GM12892 (cell line): ENCODE measurements at regions not wholly inside any gene's neighbourhood (a gene's known extent, or its start where the extent isn't known, plus 50 kb on each side); places are given as distances from the start of the nearest gene placed in this dataset.
A peak's percentile ranks its signal among the peaks of the same experiment; 100 is the strongest.
"Not testable (repeated sequence)": the region's sequence is repeated elsewhere in the genome, so short reads cannot be mapped to it uniquely, and the experiment has no call there.

Experiments
- DNase-seq: peaks from one replicate; pipeline ENCODE4 v3.0.0; 2011; ENCODE audit not compliant: insufficient read length
- FAIRE-seq: peaks from 2 replicates; lab custom pipeline; 2011; peaks lifted over from hg19 to GRCh38; lab: Jason Lieb, UNC
- POLR2A ChIP-seq: IDR thresholded peaks from 2 replicates; pipeline ENCODE4 v1.6.1; 2011; ENCODE audit warnings: low read depth, low read length, control low read depth
- POLR2AphosphoS5 ChIP-seq: IDR thresholded peaks from 2 replicates; pipeline ENCODE4 v1.6.1; 2011; ENCODE audit warnings: low read depth, low read length, control low read depth
- TAF1 ChIP-seq: IDR thresholded peaks from 2 replicates; pipeline ENCODE4 v1.6.1; 2011; ENCODE audit warnings: low read depth, mild to moderate bottlenecking, control low read depth, low read length, borderline replicate concordance

DNA sequence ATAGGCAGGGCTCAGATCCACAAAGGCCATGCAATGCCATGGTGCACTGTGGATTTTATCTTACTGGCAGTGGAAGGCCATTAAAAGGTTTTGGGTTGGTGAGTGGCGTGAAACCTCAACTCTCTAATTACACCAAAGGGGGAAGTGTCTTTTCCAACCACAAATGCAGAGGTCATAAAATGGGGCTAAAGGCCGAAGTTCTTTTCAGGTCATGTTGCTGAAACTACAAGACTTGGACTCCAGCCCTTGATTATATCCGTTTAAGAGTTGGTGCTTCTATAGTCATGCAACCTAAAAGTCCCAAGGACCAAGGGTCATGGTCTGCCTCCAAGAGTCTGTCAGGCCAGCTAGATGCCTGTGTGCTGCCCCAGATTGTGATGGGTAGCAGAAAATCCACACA, 434.3 kb downstream of the RAB38 start:
- TF ChIP-seq POLR2A (no peak), POLR2AphosphoS5 (no peak), TAF1 (no peak)
- no peak for DNase-seq
- no peak for FAIRE-seq

GRCh38 chr11:87740451-87740850, 434.8 kb downstream of the RAB38 start:
- DNase-seq (no peak), FAIRE-seq (no peak)
- TF ChIP-seq POLR2AphosphoS5, result no peak
- TF ChIP-seq POLR2A, result no peak
- TF ChIP-seq TAF1, result no peak

- DNase-seq, result no peak
- FAIRE-seq, result no peak
- TF ChIP-seq TAF1, result no peak
- no peak for TF ChIP-seq POLR2AphosphoS5
- TF ChIP-seq POLR2A, result no peak
Measured at GRCh38 chr11:87739766-87740165, 435.5 kb downstream of the RAB38 start.

- FAIRE-seq, result no peak
- DNase-seq, result no peak
- TF ChIP-seq POLR2AphosphoS5 (no peak), POLR2A (no peak)
Measured at GRCh38 chr11:87739261-87739660, 436.0 kb downstream of the RAB38 start.

DNA sequence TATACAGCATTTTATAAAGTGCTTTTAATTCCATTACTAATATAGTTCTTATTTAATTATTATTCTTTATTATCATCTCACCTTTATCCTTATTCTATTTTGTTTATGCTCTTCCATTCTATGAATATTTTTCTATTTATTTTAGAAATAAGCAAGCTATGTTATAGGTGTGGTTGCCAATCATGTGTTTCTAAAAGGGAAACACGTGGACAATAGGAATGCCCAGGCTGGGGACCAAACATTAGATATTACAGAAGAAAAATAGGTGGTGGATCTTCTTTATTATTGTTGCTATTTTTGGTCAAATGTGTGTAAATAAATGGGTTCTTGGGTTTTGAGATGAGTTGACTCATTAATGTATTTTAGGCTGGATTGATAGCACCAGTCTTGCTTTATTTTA, 438.3 kb downstream of the RAB38 start:
- no peak for DNase-seq
- TF ChIP-seq POLR2AphosphoS5 (no peak), POLR2A (no peak), TAF1 (no peak)
- FAIRE-seq, result no peak

DNA sequence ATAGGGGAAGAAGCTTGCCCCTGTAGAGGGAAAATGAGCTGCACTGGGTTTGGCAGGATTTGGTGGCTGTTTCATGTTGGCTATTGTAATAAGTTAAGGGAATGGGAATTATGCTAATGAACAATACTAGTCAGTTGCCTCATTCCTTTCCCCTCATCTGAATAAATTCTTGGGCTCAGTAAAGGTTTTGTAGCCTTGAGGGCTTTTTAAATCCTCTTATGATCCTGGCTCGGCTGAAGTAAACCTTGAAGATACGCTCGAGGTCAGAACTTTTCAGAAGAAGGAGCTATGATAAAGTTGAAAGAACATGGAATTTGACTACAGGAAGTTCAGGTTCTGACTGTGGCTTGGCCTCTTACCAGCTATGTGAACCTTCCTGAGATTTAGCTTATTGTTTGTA, 448.7 kb downstream of the RAB38 start:
- no peak for FAIRE-seq
- TF ChIP-seq POLR2AphosphoS5, result no peak
- TF ChIP-seq POLR2A, result no peak
- TF ChIP-seq TAF1, result no peak

DNA sequence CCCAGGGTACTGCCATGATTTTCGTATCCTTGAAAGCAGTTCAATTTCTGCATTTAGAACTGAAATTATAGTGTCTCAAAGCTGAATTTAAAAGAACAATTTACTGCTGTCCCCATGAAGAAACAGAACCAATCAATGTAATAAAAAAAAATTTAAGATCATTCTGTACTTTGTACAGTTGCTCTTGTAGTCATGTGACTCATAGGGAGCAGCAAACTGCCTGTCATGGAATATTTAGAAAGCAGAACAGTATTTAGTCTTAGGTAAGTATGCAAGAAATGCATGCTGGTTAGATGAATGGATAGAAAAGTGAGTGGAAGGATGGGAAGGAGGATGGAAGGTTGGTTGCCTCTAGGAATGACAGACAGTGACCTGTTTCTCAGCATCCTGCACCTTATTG, 450.9 kb downstream of the RAB38 start:
- FAIRE-seq (no peak), DNase-seq (no peak)
- TF ChIP-seq POLR2A, result no peak
- TF ChIP-seq POLR2AphosphoS5, result no peak
- TF ChIP-seq TAF1, result no peak

More for the DNA sequence above, 448.7 kb downstream of the RAB38 start:
- DNase-seq, result no peak

- DNase-seq, result no peak
- no peak for TF ChIP-seq POLR2AphosphoS5
- no peak for TF ChIP-seq TAF1
- no peak for TF ChIP-seq POLR2A
- FAIRE-seq, result peak; percentile 80
Measured at GRCh38 chr11:87722756-87723565, 452.3 kb downstream of the RAB38 start.

DNA sequence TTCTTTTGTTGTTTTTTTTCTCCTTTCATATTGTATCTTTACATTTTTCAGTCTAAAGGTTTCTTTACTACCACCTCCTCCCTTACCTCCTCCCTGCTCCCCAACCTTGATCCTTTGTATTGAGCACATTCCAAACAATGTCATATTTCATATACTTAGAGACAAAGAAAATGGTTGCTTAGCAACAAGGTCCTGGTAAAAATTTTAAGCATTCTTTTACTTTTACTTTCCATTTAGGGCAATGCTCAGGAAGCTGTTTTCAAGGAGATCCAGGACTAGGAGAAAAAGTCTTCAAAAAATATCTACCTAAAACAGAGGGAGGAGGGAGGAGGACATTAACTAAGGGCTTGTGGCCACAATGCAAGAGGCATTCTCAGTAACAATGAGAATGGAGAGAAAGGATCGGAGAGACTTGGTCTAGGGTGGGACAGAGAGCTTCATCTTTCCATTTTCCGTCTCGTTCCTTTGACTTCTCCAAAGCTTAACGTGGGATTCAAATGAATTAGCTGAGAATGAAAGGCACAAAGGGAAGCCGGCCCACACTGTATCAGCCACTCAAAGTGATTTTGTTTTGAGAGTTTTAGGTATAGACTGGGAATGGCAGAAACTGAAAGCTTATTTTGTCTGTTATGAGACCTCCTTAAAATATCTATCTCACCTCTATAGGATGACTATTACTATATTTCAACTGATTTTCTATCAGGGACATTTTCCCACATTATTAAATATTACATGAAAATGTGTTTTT, 455.7 kb downstream of the RAB38 start:
- TF ChIP-seq POLR2AphosphoS5 (no peak), TAF1 (no peak), POLR2A (no peak)
- FAIRE-seq (no peak), DNase-seq (no peak)

- FAIRE-seq (no peak), DNase-seq (no peak)
- TF ChIP-seq POLR2AphosphoS5 (no peak), TAF1 (no peak), POLR2A (no peak)
Measured at GRCh38 chr11:87712802-87713202, 462.4 kb downstream of the RAB38 start.

DNA sequence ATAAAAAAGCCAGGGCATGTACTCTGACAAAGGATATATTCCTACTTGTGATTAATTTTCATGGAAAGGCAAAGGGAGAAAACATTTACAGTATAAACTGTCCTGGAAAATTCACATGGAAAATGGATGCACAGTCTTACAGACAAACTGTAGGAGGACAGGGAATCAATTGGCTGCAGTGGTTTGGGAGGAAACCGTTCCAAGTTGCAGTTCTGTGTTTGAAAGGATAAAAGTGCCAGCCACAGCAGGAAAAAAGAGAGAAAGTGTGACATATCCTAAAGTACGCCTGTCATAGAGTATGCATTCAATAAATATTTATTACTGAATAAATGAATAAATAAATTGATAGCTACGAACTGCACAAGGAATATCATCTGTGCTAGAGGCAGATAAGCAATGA, 462.9 kb downstream of the RAB38 start:
- no peak for TF ChIP-seq POLR2AphosphoS5
- TF ChIP-seq POLR2A, result no peak
- DNase-seq (no peak), FAIRE-seq (no peak)

GRCh38 chr11:87703589-87703988, 471.7 kb downstream of the RAB38 start:
- DNase-seq, FAIRE-seq: not testable (repeated sequence)

GRCh38 chr11:87675993-87676392, 499.2 kb downstream of the RAB38 start:
- FAIRE-seq, result no peak
- no peak for TF ChIP-seq POLR2A
- no peak for TF ChIP-seq POLR2AphosphoS5
- TF ChIP-seq TAF1, result no peak
- DNase-seq, result no peak
